Breast epithelium (tissue), 4 donors: ENCODE measurements at regions not wholly inside any gene's neighbourhood (a gene's known extent, or its start where the extent isn't known, plus 50 kb on each side); places are given as distances from the start of the nearest gene placed in this dataset.
"Not testable (repeated sequence)": the region's sequence is repeated elsewhere in the genome, so short reads cannot be mapped to it uniquely, and the experiment has no call there.

Source experiments
- DNase-seq, 2 donors: peaks; one replicate each; pipeline ENCODE4 v3.0.0-alpha.2; 2019; ENCODE audit warnings: low spot score in 2 of 2
- H3K27ac ChIP-seq, 2 donors: fragments of 200-600 bp; sonication (generic) in 1 of 2; one replicate each; pipeline ENCODE4 v1.5.1; 2016 to 2019; ENCODE audit warnings: mild to moderate bottlenecking in 1 of 2
- H3K27me3 ChIP-seq, 2 donors: fragments of 200-600 bp; sonication (generic) in 1 of 2; one replicate each; pipeline versions ENCODE4 v1.5.1 to v1.6.0; 2017 to 2019; ENCODE audit warnings: control low read depth in 1 of 2, mild to moderate bottlenecking in 1 of 2
- H3K36me3 ChIP-seq: fragments of 200-600 bp; one replicate; pipeline ENCODE4 v1.5.1; 2019
- H3K4me1 ChIP-seq, 2 donors: fragments of 200-600 bp; sonication (generic); one replicate each; pipeline ENCODE4 v1.5.1; 2016 to 2019; ENCODE audit warnings: control low read depth in 1 of 2
- H3K4me3 ChIP-seq, 3 donors: fragments of 200-600 bp; sonication (generic); 1 replicate in 2 of 3; 2 replicates in 1 of 3; pipeline ENCODE4 v1.5.1; 2016 to 2019; ENCODE audit warnings: mild to moderate bottlenecking in 3 of 3, moderate library complexity in 2 of 3
- H3K9me3 ChIP-seq, 2 donors: fragments of 200-600 bp; sonication (generic) in 1 of 2; one replicate each; pipeline ENCODE4 v1.5.1; 2016 to 2019; ENCODE audit warnings: control low read depth in 1 of 2
- POLR2A ChIP-seq: fragments of 450-650 bp; IDR thresholded peaks from one replicate; pipeline ENCODE4 v1.6.1; 2016; ENCODE audit warnings: antibody characterized with exemption, mild to moderate bottlenecking, moderate library complexity
- POLR2AphosphoS5 ChIP-seq, 3 donors: sonication (generic); formaldehyde crosslinking; IDR thresholded peaks; one replicate each; pipeline ENCODE4 v1.6.1; 2017; ENCODE audit warnings: antibody characterized with exemption in 3 of 3
- intact Hi-C: fragments of 100-400 bp; cut with DNase I; formaldehyde crosslinking; loops from one replicate; pipeline ENCODE4 v1.15.1; 2023; ENCODE audit warnings: low total_unique reads
- TF ChIP-seq, protein P1 (sequence below), 3 donors: fragments of 450-650 bp; IDR thresholded peaks; one replicate each; pipeline ENCODE4 v1.5.1; 2016 to 2017; ENCODE audit warnings: antibody characterized with exemption in 3 of 3, mild to moderate bottlenecking in 3 of 3, moderate library complexity in 3 of 3

DNA sequence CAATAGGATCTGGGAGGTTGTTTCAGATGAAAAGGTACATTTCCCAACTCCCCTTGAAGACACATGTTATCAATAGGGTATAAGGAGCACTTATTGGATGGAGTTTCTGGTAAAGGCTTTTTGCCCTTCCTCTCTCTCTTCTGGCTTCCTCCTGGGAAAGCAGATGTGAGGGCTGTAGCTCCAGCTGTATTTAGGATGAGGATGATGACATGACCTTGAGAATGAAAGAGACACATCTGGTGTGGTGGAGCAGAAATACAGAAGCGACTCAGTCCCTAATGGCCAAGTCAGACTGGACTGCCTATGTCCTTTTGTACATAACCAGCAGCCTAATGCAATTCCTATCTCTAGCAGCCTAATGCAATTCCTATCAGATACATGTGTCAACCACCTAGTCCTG, 100.9 kb upstream of the NXPH2 start:
- TF ChIP-seq, protein P1, sequence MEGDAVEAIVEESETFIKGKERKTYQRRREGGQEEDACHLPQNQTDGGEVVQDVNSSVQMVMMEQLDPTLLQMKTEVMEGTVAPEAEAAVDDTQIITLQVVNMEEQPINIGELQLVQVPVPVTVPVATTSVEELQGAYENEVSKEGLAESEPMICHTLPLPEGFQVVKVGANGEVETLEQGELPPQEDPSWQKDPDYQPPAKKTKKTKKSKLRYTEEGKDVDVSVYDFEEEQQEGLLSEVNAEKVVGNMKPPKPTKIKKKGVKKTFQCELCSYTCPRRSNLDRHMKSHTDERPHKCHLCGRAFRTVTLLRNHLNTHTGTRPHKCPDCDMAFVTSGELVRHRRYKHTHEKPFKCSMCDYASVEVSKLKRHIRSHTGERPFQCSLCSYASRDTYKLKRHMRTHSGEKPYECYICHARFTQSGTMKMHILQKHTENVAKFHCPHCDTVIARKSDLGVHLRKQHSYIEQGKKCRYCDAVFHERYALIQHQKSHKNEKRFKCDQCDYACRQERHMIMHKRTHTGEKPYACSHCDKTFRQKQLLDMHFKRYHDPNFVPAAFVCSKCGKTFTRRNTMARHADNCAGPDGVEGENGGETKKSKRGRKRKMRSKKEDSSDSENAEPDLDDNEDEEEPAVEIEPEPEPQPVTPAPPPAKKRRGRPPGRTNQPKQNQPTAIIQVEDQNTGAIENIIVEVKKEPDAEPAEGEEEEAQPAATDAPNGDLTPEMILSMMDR (IDR thresholded peaks at IDR 0.05), result no peak
- TF ChIP-seq POLR2AphosphoS5 (IDR thresholded peaks at IDR 0.05), result no peak
- no peak for TF ChIP-seq POLR2A
- no peak overlapping the region for H3K4me3 ChIP-seq
- DNase-seq, result no peak
- no peaks in the 10 kb centered on the region for H3K9me3 ChIP-seq
- intact Hi-C loops, result no loop called here
- no peaks in the 10 kb centered on the region for H3K4me1 ChIP-seq
- H3K27ac ChIP-seq, result no peak overlapping the region
- no peaks in the 10 kb centered on the region for H3K27me3 ChIP-seq
- no peaks in the 10 kb centered on the region for H3K36me3 ChIP-seq

DNA sequence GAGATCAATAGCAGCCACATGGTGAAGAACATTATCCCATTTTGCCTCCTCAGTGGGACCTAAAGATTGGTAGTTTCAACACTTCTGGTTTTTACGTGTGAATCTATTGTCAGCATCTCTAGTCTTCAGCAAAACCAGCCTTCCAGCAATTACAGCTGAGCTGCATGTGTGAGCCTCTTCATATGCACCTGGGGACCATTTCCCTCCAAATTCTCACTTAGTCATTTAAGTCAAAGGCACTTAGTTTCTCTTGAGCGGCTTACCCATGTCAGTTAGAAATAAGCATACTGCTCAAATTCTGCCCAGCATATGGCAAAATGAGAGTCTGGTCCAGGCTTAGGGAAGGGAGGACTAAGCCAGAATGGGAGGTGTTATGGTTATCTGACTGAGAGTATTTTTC, 99.7 kb upstream of the NXPH2 start:
- no peaks in the 10 kb centered on the region for H3K4me1 ChIP-seq
- TF ChIP-seq POLR2A, result no peak
- TF ChIP-seq POLR2AphosphoS5 (IDR thresholded peaks at IDR 0.05), result no peak
- TF ChIP-seq, protein P1 (IDR thresholded peaks at IDR 0.05), result no peak
- no peak for DNase-seq
- H3K9me3 ChIP-seq, result no peaks in the 10 kb centered on the region
- no peak overlapping the region for H3K4me3 ChIP-seq
- no peaks in the 10 kb centered on the region for H3K27me3 ChIP-seq
- no peaks in the 10 kb centered on the region for H3K36me3 ChIP-seq
- H3K27ac ChIP-seq, result no peak overlapping the region
- intact Hi-C loops, result no loop called here

DNA sequence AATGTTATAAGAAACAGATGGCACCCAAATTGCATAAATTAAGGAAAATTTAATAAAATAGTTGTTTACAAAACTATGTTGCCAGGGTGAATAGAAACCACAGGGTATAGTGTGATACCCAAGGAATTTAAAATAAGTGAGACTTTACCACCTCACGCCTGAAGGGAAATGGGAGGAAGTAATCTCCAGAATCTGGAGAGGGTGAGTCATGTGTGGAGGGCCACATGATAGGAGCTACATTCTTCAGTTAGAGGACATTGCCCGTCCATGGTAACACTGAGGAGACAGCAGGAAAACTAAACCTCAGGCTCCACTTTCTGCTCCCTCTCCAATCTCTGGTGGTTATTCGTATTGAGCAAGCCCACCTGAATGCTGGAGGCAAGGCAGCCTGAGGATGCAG, 97.2 kb upstream of the NXPH2 start:
- TF ChIP-seq POLR2AphosphoS5 (IDR thresholded peaks at IDR 0.05) (no peak), POLR2A (no peak)
- TF ChIP-seq, protein P1 (IDR thresholded peaks at IDR 0.05), result no peak
- intact Hi-C loops, result no loop called here
- no peaks in the 10 kb centered on the region for H3K27me3 ChIP-seq
- no peak overlapping the region for H3K27ac ChIP-seq
- no peaks in the 10 kb centered on the region for H3K9me3 ChIP-seq
- H3K36me3 ChIP-seq, result no peaks in the 10 kb centered on the region
- no peaks in the 10 kb centered on the region for H3K4me1 ChIP-seq
- H3K4me3 ChIP-seq, result no peak overlapping the region
- no peak for DNase-seq

GRCh38 chr2:138874251-138874650, 94.1 kb upstream of the NXPH2 start:
- intact Hi-C loops, result no loop called here
- TF ChIP-seq POLR2AphosphoS5 (IDR thresholded peaks at IDR 0.05), result no peak
- TF ChIP-seq, protein P1 (IDR thresholded peaks at IDR 0.05), result no peak
- TF ChIP-seq POLR2A, result no peak
- no peak for DNase-seq
- Histone ChIP-seq H3K9me3 (no peaks in the 10 kb centered on the region), H3K4me1 (no peaks in the 10 kb centered on the region), H3K27me3 (no peaks in the 10 kb centered on the region), H3K36me3 (no peaks in the 10 kb centered on the region), H3K4me3 (no peak overlapping the region), H3K27ac (no peak overlapping the region)

GRCh38 chr2:138872116-138872515, 91.9 kb upstream of the NXPH2 start:
- H3K36me3 ChIP-seq, H3K9me3 ChIP-seq, H3K4me3 ChIP-seq, H3K4me1 ChIP-seq, DNase-seq, H3K27ac ChIP-seq, H3K27me3 ChIP-seq, intact Hi-C loops: not testable (repeated sequence)

- no peaks in the 10 kb centered on the region for H3K36me3 ChIP-seq
- H3K27ac ChIP-seq, result no peak overlapping the region
- no peaks in the 10 kb centered on the region for H3K27me3 ChIP-seq
- TF ChIP-seq, protein P1 (IDR thresholded peaks at IDR 0.05), result no peak
- TF ChIP-seq POLR2AphosphoS5 (IDR thresholded peaks at IDR 0.05) (no peak), POLR2A (no peak)
- no peaks in the 10 kb centered on the region for H3K9me3 ChIP-seq
- H3K4me3 ChIP-seq, result no peak overlapping the region
- intact Hi-C loops, result no loop called here
- H3K4me1 ChIP-seq, result no peaks in the 10 kb centered on the region
- no peak for DNase-seq
Measured at GRCh38 chr2:138871312-138871711, 91.1 kb upstream of the NXPH2 start.
